Stomach (tissue), 4 donors: ENCODE measurements at regions not wholly inside any gene's neighbourhood (a gene's known extent, or its start where the extent isn't known, plus 50 kb on each side); places are given as distances from the start of the nearest gene placed in this dataset.

Experiments used
- POLR2A ChIP-seq, 4 donors: fragments of 450-650 bp; IDR thresholded peaks; one replicate each; pipeline ENCODE4 v1.6.1; 2016; ENCODE audit warnings: antibody characterized with exemption in 4 of 4, control low read depth in 2 of 4, mild to moderate bottlenecking in 1 of 4, moderate library complexity in 1 of 4
- TF ChIP-seq, protein P1 (sequence below), 7 experiments: fragments of 450-650 bp in 4 of 7; fragments of 200-600 bp in 3 of 7; sonication (generic) in 3 of 7; IDR thresholded peaks; one replicate each; pipeline ENCODE4 v1.5.1; 2016 to 2019; ENCODE audit warnings: antibody characterized with exemption in 7 of 7, control low read depth in 2 of 7, mild to moderate bottlenecking in 1 of 7

DNA sequence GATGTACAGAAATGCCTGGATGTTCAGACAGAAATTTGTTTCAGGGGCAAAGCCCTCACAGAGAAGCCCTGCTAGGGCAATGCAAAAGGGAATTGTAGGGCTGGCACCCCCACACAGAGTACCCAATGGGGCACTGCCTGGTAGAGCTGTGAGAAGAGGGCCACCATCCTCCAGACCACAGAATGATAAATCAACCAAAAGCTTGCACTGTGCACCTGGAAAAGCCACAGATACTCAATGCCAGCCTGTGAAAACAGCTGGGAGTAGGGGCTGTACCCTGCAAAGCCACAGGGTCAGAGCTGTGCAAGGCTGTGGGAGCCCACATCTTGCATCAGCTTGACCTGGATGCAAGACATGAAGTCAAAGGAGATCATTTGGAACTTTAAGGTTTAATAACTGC is 477.9 kb upstream of the NECTIN3 start:
- TF ChIP-seq, protein P1, sequence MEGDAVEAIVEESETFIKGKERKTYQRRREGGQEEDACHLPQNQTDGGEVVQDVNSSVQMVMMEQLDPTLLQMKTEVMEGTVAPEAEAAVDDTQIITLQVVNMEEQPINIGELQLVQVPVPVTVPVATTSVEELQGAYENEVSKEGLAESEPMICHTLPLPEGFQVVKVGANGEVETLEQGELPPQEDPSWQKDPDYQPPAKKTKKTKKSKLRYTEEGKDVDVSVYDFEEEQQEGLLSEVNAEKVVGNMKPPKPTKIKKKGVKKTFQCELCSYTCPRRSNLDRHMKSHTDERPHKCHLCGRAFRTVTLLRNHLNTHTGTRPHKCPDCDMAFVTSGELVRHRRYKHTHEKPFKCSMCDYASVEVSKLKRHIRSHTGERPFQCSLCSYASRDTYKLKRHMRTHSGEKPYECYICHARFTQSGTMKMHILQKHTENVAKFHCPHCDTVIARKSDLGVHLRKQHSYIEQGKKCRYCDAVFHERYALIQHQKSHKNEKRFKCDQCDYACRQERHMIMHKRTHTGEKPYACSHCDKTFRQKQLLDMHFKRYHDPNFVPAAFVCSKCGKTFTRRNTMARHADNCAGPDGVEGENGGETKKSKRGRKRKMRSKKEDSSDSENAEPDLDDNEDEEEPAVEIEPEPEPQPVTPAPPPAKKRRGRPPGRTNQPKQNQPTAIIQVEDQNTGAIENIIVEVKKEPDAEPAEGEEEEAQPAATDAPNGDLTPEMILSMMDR (IDR thresholded peaks at IDR 0.05) = no peak
- TF ChIP-seq POLR2A (IDR thresholded peaks at IDR 0.05) = no peak
